K562 (cell line): ENCODE measurements at regions not wholly inside any gene's neighbourhood (a gene's known extent, or its start where the extent isn't known, plus 50 kb on each side); places are given as distances from the start of the nearest gene placed in this dataset.
"Not testable (repeated sequence)": the region's sequence is repeated elsewhere in the genome, so short reads cannot be mapped to it uniquely, and the experiment has no call there.

Source experiments
- ATAC-seq: fragments of 200-7000 bp; cut with Tn5 transposase; 3 replicates; pipeline ENCODE4 v1.9.1; 2020; ENCODE audit warnings: moderate library complexity
- BruUV-seq: library from RNA; stranded (reverse); fragments of 400-500 nt; replicated peaks from 2 replicates; lab custom pipeline; 2021; lab: Mats Ljungman, UMichigan
- CTCF ChIA-PET: fragments of 300-600 bp; formaldehyde crosslinking; extraction: SDS; loops from one replicate; lab custom pipeline; 2021; ENCODE audit warnings: low intra/inter-chr PET ratio; lab: Yijun Ruan, JAX
- POLR2A ChIA-PET: fragments of 300-600, 350-650 bp; sonication (Branson Sonifier 250); formaldehyde crosslinking; extraction: SDS; loops from one replicate; lab custom pipeline; 2021; ENCODE audit warnings: antibody characterized with exemption, inconsistent platforms; lab: Yijun Ruan, JAX
- DNase-seq, 4 experiments: peaks; one replicate each; pipeline versions ENCODE4 v3.0.0 to v3.0.0-alpha.2; 2011 to 2018; ENCODE audit warnings: low spot score in 3 of 4, mixed read lengths in 3 of 4; ENCODE audit errors: extremely low read depth in 1 of 4
- FAIRE-seq: peaks from 2 replicates; lab custom pipeline; 2011; peaks lifted over from hg19 to GRCh38; lab: Jason Lieb, UNC
- H2AFZ ChIP-seq: 2 replicates; pipeline ENCODE4 v1.6.0; 2011; ENCODE audit warnings: low read depth, low read length, control low read depth, inconsistent platforms
- H3K27ac ChIP-seq: fragments of 200-600 bp; 3 replicates; pipeline ENCODE4 v1.8.0; 2011; ENCODE audit warnings: low read depth, mild to moderate bottlenecking, control low read depth, inconsistent platforms, low read length, moderate library complexity, mixed read lengths; ENCODE audit errors: extremely low read depth
- H3K27me3 ChIP-seq, 2 experiments: fragments of 300-600 bp in 1 of 2; 2 replicates in 1 of 2; 3 replicates in 1 of 2; pipeline versions ENCODE4 v1.6.0 to v1.8.0; 2011; ENCODE audit warnings: inconsistent platforms in 2 of 2, low read length in 2 of 2, mild to moderate bottlenecking in 1 of 2, mixed read lengths in 1 of 2, moderate library complexity in 1 of 2; ENCODE audit not compliant: control insufficient read depth in 2 of 2, insufficient read depth in 2 of 2
- H3K36me3 ChIP-seq: fragments of 300-600 bp; 3 replicates; pipeline ENCODE4 v1.8.0; 2011; ENCODE audit warnings: mild to moderate bottlenecking, low read length, inconsistent platforms; ENCODE audit not compliant: control insufficient read depth, insufficient read depth
- H3K4me1 ChIP-seq, 2 experiments: fragments of 200-600 bp in 1 of 2; replicated peaks in 1 of 2; 2 replicates in 1 of 2; 3 replicates in 1 of 2; pipeline versions ENCODE4 v1.5.1 to v1.8.0; 2011; ENCODE audit warnings: inconsistent platforms in 2 of 2, low read length in 2 of 2, mild to moderate bottlenecking in 1 of 2, mixed read lengths in 1 of 2, moderate library complexity in 1 of 2; ENCODE audit not compliant: control insufficient read depth in 2 of 2, insufficient read depth in 2 of 2
- H3K4me2 ChIP-seq: 2 replicates; pipeline ENCODE4 v1.6.1; 2011; ENCODE audit warnings: low read length, control low read depth, inconsistent platforms, mixed read lengths; ENCODE audit not compliant: insufficient read depth
- H3K4me3 ChIP-seq: fragments of 200-600 bp; sonication (generic), shearing (Covaris generic); 2 replicates; pipeline ENCODE4 v1.5.1; 2016; ENCODE audit warnings: control low read depth, inconsistent platforms
- H3K79me2 ChIP-seq: fragments of 200-600 bp; 3 replicates; pipeline ENCODE4 v1.8.0; 2011; ENCODE audit warnings: low read length, inconsistent platforms; ENCODE audit not compliant: control insufficient read depth, insufficient read depth
- H3K9ac ChIP-seq, 2 experiments: 2 replicates each; pipeline versions ENCODE4 v1.6.0 to v1.6.1; 2011; ENCODE audit warnings: low read depth in 2 of 2, low read length in 2 of 2, control low read depth in 1 of 2, inconsistent platforms in 1 of 2, mild to moderate bottlenecking in 1 of 2, mixed read lengths in 1 of 2; ENCODE audit not compliant: insufficient read depth in 1 of 2
- H3K9me1 ChIP-seq: one replicate; pipeline ENCODE4 v1.6.0; 2011; ENCODE audit warnings: inconsistent platforms, mild to moderate bottlenecking, low read length, moderate library complexity; ENCODE audit not compliant: control insufficient read depth, insufficient read depth
- H3K9me3 ChIP-seq: replicated peaks from 2 replicates; pipeline ENCODE4 v1.5.1; 2011; ENCODE audit warnings: low read depth, low read length, inconsistent platforms; ENCODE audit not compliant: control insufficient read depth, insufficient read depth
- H4K20me1 ChIP-seq: replicated peaks from 2 replicates; pipeline ENCODE4 v1.6.1; 2011; ENCODE audit warnings: low read length, inconsistent platforms, mixed read lengths; ENCODE audit not compliant: control insufficient read depth, insufficient read depth
- CREM ChIP-seq: IDR thresholded peaks from 2 replicates; pipeline ENCODE4 v1.6.1; 2014; ENCODE audit warnings: antibody characterized with exemption, low read depth
- ESRRA ChIP-seq: fragments of 450-650 bp; IDR thresholded peaks from 2 replicates; pipeline ENCODE4 v1.6.1; 2014; ENCODE audit warnings: low read depth, mild to moderate bottlenecking, moderate library complexity, borderline replicate concordance
- RBM14 ChIP-seq: fragments of 200-400 bp; formaldehyde crosslinking; IDR thresholded peaks from 2 replicates; pipeline ENCODE4 v1.6.1; 2018; ENCODE audit warnings: low read depth, mild to moderate bottlenecking, low read length, moderate library complexity, borderline replicate concordance; ENCODE audit not compliant: insufficient read depth
- whole genome bisulfite sequencing: fragments of 100-300 bp; shearing (Covaris generic); methylation state at CpG from one replicate; pipeline ENCODE4 v1.1.6; 2016; ENCODE audit warnings: low coverage, mixed read lengths; ENCODE audit not compliant: insufficient coverage; ENCODE audit errors: missing lambda C conversion rate; 5-methylcytosine and 5-hydroxymethylcytosine counted together
- in situ Hi-C: fragments of 300-500 bp; cut with MboI; formaldehyde crosslinking; loops from 4 replicates; pipeline ENCODE4 v1.15.0; 2018; ENCODE audit warnings: inconsistent platforms, mixed read lengths
- intact Hi-C: fragments of 100-400 bp; cut with micrococcal nuclease; formaldehyde crosslinking; loops from 2 replicates; pipeline ENCODE4 v1.14.2; 2022
- TF ChIP-seq, protein P1 (sequence below): sonication (generic); formaldehyde crosslinking; IDR thresholded peaks from 2 replicates; pipeline ENCODE4 v1.4.0; 2020; ENCODE audit warnings: mild to moderate bottlenecking, missing genetic modification reagents

DNA sequence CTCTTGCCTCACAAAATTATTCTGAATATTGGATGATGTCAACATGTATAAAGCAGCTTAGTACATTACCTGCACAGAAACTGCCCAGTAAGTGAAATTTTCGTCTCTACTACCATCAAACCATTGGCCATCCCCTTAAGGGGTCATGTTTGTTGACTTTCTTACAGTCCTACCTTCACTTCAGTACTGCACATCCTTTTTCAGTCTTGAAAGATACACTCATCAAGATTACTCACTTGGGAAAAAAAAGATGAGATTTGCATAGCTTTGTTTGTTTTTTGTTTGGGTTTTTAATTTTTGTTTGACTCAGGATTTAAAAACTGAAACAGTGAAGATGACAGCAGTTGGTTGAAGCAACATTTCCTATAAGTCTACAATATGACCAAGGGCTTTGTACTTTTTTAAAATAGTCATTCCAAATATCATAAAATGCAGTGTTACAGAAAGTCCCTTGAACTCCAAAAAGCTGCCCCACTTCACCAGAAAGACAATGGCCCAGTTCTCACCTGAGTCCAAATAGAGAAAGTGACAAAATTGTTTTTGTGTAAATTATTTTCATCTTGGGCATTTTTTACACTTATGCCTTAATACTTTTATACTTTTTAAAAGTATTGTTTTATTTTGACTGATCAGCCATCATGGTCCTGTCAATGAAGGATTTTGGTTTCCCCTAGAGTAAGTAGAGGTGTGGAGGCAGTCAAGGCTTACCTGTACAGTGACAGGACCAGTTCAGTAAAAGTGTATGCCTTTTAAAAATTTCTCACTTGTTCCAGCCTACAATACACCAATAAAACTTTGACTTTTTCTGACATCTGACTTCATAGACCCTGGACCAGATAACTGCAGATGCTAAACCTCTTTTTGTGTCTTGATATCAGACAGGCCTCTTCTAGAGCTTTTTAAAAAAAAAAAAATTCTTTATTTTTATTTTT lies 59.7 kb upstream of the EDA2R start (continued):
- TF ChIP-seq RBM14 (no peak), CREM (no peak), ESRRA (no peak)
- TF ChIP-seq, protein P1, sequence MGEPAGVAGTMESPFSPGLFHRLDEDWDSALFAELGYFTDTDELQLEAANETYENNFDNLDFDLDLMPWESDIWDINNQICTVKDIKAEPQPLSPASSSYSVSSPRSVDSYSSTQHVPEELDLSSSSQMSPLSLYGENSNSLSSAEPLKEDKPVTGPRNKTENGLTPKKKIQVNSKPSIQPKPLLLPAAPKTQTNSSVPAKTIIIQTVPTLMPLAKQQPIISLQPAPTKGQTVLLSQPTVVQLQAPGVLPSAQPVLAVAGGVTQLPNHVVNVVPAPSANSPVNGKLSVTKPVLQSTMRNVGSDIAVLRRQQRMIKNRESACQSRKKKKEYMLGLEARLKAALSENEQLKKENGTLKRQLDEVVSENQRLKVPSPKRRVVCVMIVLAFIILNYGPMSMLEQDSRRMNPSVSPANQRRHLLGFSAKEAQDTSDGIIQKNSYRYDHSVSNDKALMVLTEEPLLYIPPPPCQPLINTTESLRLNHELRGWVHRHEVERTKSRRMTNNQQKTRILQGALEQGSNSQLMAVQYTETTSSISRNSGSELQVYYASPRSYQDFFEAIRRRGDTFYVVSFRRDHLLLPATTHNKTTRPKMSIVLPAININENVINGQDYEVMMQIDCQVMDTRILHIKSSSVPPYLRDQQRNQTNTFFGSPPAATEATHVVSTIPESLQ (CRISPR knock-in tag), result no peak

DNA sequence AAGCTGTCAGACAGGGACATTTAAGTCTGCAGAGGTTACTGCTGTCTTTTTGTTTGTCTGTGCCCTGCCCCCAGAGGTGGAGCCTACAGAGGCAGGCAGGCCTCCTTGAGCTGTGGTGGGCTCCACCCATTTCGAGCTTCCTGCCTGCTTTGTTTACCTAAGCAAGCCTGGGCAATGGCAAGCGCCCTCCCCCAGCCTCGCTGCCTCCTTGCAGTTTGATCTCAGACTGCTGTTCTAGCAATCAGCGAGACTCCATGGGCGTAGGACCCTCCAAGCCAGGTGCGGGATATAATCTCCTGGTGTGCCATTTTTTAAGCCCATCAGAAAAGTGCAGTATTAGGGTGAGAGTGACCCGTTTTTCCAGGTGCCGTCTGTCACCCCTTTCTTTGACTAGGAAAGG lies 53.6 kb upstream of the EDA2R start:
- H4K20me1 ChIP-seq, H3K4me2 ChIP-seq, in situ Hi-C loops, H3K9ac ChIP-seq, H3K36me3 ChIP-seq, H3K27me3 ChIP-seq, H3K9me1 ChIP-seq, H3K79me2 ChIP-seq, intact Hi-C loops, H3K9me3 ChIP-seq, BruUV-seq, H3K4me3 ChIP-seq, ATAC-seq, H3K27ac ChIP-seq, CTCF ChIA-PET, DNase-seq, H2AFZ ChIP-seq, H3K4me1 ChIP-seq, FAIRE-seq: not testable (repeated sequence)
- 0% methylated on average over 6 of the region's 8 CpGs for WGBS
- POLR2A ChIA-PET, result interaction anchor here (0.7 kb wide), 1 partner anchor 1750 kb away, joined by 3 read pairs; no protein-coding TSS in a partner anchor
